LNCaP clone FGC (cell line): ENCODE measurements at regions not wholly inside any gene's neighbourhood (a gene's known extent, or its start where the extent isn't known, plus 50 kb on each side); places are given as distances from the start of the nearest gene placed in this dataset.
"Not testable (repeated sequence)": the region's sequence is repeated elsewhere in the genome, so short reads cannot be mapped to it uniquely, and the experiment has no call there.

Experiments
- DNase-seq: peaks from one replicate; pipeline ENCODE4 v3.0.0-alpha.2; 2011; ENCODE audit warnings: low read depth
- H3K4me3 ChIP-seq: 2 replicates; pipeline ENCODE4 v1.5.1; 2011; ENCODE audit warnings: mild to moderate bottlenecking, low read depth, low read length, control low read depth
- CTCF ChIP-seq: IDR thresholded peaks from 2 replicates; pipeline ENCODE4 v1.5.1; 2012; ENCODE audit warnings: mild to moderate bottlenecking; ENCODE audit not compliant: control insufficient read depth, insufficient read depth; ENCODE audit errors: extremely low read depth

DNA sequence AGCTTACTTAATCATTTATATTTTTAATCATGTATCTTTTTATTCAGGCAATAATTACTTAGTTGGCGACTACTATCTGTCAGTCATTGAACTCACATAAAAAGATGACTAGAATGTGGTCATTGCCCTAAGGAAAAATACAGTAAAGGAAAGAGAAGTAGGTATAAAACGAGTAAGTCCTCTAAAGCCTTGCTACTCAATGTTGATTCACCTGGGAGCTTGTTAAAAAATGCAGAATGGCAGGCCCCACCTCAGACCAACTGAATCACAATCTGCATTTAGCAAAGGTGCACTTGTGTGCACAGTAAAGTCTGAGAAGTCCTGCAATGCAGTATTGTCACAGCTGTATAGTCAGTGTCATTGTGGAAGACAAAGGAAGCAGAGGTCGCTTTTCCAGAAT is 592.4 kb downstream of the CSNK1G3 start:
- DNase-seq: no peak
- no peak for TF ChIP-seq CTCF
- no peak overlapping the region for H3K4me3 ChIP-seq

- no peak for TF ChIP-seq CTCF
- DNase-seq: no peak
- H3K4me3 ChIP-seq: no peak overlapping the region
Measured at GRCh38 chr5:124103671-124104070, 591.7 kb downstream of the CSNK1G3 start.

DNA sequence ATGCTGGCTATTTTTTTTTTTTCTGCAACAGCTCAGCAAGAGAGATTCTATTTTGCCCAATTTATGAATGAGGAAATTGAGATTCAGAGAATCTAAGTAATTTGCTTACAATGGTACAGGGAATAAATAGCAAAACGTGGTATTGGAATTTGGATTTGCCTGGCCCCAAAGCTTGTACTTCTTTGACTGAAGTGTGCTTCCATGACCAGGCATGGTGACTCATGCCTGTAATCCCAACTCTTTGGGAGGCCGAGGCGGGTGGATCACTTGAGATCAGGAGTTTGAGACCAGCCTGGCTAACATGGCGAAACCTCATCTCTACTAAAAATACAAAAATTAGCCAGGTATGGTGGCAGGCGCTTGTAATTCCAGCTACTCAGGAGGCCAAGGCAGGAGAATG is 591.1 kb downstream of the CSNK1G3 start:
- not testable (repeated sequence) for H3K4me3 ChIP-seq, DNase-seq

DNA sequence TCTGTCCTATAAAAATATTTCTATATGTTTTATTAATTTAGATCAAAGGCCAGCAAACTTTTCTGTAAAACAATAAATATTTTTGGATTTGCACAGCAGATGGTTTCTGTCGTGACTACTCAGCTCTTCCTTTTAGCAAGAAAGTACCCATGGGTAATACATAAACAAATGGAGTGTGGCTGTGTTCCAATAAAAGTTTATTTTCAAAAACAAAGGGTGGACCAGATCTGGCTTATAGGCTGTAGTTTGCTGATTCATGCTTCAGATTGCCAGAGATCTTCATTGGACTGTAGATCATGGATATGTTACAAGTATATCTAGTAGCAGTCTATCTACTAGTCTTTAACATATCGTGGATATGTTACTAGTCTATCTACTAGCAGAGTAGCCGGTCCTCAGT is 590.5 kb downstream of the CSNK1G3 start:
- TF ChIP-seq CTCF: no peak
- DNase-seq: no peak
- no peak overlapping the region for H3K4me3 ChIP-seq

DNA sequence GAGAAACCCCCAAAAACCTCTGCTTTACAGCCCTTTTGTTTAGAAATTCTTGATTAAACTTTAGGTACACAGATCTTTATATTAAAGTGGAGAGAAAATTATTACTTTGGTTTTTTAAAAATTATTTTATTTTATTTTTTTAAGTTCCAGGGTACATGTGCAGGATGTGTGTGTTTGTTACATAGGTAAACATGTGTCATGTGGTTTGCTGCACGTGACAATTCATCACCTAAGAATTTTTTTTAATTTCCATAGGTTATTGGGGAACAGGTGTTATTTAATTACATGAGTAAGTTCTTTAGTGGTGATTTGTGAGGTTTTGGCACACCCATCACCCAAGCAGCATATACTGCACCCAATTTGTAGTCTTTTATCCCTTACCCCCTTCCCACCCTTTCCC is 581.7 kb downstream of the CSNK1G3 start:
- DNase-seq: no peak
- no peak overlapping the region for H3K4me3 ChIP-seq
- no peak for TF ChIP-seq CTCF

GRCh38 chr5:124090115-124090514 is 578.1 kb downstream of the CSNK1G3 start:
- H3K4me3 ChIP-seq: no peak overlapping the region
- no peak for TF ChIP-seq CTCF
- DNase-seq: peak; percentile 52

DNA sequence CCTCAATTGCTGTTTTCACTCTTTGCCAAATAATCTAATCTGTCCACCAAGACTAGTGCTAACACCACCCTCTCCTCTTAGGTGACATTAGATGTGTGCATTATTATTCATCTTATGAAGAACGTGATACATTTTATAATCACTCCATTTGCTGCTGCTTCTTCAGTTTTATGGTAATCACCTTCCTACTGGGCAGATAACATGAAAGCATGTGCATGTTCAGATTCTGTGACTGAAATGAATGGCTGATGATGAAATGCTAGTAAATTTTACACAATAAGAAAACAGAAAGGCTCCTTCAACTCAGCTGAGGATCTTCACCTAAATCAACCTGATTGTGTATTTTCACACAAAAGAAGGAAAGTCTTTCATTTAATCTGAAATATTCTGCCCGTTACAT is 577.6 kb downstream of the CSNK1G3 start:
- TF ChIP-seq CTCF: no peak

More for the DNA sequence above, 577.6 kb downstream of the CSNK1G3 start:
- DNase-seq: no peak
- H3K4me3 ChIP-seq: no peak overlapping the region
